Keratinocyte (primary cell): ENCODE measurements at regions not wholly inside any gene's neighbourhood (a gene's known extent, or its start where the extent isn't known, plus 50 kb on each side); places are given as distances from the start of the nearest gene placed in this dataset.

Experiments
- CTCF ChIP-seq, 3 experiments: IDR thresholded peaks in 1 of 3; conservative IDR thresholded peaks in 1 of 3; optimal IDR thresholded peaks in 1 of 3; 2 replicates in 2 of 3; 3 replicates in 1 of 3; pipeline versions ENCODE3 to v1.5.1; 2011; ENCODE audit warnings: low read length in 3 of 3, mild to moderate bottlenecking in 3 of 3, moderate library complexity in 2 of 3, control low read depth in 1 of 3, inconsistent platforms in 1 of 3; ENCODE audit not compliant: insufficient read depth in 2 of 3; ENCODE audit errors: extremely low read depth in 1 of 3
- EZH2 ChIP-seq: IDR thresholded peaks from one replicate; pipeline ENCODE4 v1.6.1; 2012; ENCODE audit warnings: inconsistent platforms, mild to moderate bottlenecking, low read length, moderate library complexity

- peak in 2 of 3 experiments; percentile 13 to 37 for TF ChIP-seq CTCF (optimal IDR thresholded peaks at IDR 0.05 in 1 of 3, IDR thresholded peaks at IDR 0.05 in 1 of 3, conservative IDR thresholded peaks at IDR 0.05 in 1 of 3; ENCODE audit: extremely low read depth in 1 of 3, insufficient read depth in 2 of 3, low read length in 3 of 3)
- no peak for TF ChIP-seq EZH2
Observed at GRCh38 chr4:60450054-60450453, 750.1 kb upstream of the ADGRL3 start.
